GM18507 (cell line): ENCODE measurements at regions not wholly inside any gene's neighbourhood (a gene's known extent, or its start where the extent isn't known, plus 50 kb on each side); places are given as distances from the start of the nearest gene placed in this dataset.

Source experiments
- DNase-seq: peaks from one replicate; pipeline ENCODE4 v3.0.0; 2011; ENCODE audit warnings: low read depth; ENCODE audit not compliant: insufficient read length; ENCODE audit errors: extremely low spot score
- FAIRE-seq: peaks from 2 replicates; lab custom pipeline; 2011; peaks lifted over from hg19 to GRCh38; lab: Jason Lieb, UNC

GRCh38 chr6:3607171-3607570 lies 144.3 kb downstream of the PXDC1 start:
- FAIRE-seq (no peak), DNase-seq (no peak)

- FAIRE-seq (no peak), DNase-seq (no peak)
Measured at GRCh38 chr6:3603340-3604130, 146.7 kb upstream of the SLC22A23 start.

- FAIRE-seq, result no peak
- DNase-seq, result no peak
Measured at GRCh38 chr6:3601570-3601969, 144.7 kb upstream of the SLC22A23 start.

DNA sequence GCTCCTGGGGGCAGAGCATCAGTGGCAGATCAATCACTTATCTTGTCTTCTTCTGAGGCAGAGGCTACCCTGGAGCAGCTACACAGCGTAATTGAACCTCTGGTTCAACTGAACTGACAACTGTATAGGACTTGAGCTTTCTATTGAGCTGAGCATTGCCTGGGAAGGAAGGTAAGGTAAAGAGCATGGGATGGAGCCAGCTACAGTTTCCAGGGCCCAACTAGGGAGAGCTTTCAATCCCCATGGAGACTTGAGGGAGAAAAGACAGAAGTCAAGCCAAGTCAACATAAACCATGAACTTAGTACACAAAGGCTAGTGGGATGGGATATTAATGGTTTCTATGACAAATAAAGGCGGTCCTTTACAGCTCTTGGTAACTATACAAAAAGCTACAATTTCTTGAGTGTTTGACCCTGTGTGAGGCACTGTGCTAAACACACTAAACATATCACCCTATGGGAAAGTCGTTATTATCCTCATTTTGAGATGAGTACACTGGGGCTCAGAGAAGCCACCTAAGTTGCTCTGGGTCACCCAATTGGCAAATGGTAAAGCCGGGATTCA lies 140.7 kb upstream of the SLC22A23 start:
- FAIRE-seq, result no peak
- DNase-seq, result no peak

DNA sequence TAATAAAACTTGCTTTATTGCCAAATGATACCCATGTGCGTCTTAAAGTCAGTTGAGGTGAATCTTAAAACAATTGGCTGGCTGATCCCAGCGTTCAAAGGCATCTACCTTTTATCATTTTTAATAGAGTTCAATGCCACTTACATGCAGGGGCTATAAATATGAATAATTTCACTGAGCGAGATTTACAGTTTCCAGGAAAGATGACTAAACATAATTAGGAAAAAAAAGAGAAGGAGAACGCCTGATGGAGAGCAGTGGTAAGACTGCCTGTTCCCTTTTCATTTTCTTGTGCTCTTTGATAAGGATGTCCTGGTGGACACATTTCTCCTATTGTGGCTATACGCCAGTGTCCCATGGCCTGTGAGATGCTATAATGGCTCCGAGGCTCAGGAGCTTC lies 139.9 kb upstream of the SLC22A23 start:
- FAIRE-seq, result no peak
- no peak for DNase-seq

DNA sequence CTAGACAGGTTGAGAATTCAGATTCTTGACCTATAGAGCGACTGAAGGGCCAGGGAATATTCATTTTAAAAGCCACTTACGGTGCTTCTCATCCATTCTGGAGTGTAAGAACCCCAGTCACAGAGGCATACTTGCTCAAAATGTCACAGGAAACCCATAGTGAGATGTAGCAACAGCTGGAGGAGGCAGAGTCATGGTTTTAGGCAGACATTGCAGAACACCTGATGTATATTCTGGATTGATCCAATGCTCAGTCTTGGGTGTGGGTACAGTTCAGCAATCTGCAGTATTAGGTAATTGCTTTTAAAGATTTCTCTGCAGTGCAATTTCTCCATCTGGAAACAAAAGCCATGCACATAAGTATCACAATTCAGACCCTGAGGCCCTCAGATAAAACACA lies 137.4 kb upstream of the SLC22A23 start:
- FAIRE-seq (no peak), DNase-seq (no peak)

GRCh38 chr6:3593161-3593560 lies 136.3 kb upstream of the SLC22A23 start:
- FAIRE-seq (no peak), DNase-seq (no peak)

DNA sequence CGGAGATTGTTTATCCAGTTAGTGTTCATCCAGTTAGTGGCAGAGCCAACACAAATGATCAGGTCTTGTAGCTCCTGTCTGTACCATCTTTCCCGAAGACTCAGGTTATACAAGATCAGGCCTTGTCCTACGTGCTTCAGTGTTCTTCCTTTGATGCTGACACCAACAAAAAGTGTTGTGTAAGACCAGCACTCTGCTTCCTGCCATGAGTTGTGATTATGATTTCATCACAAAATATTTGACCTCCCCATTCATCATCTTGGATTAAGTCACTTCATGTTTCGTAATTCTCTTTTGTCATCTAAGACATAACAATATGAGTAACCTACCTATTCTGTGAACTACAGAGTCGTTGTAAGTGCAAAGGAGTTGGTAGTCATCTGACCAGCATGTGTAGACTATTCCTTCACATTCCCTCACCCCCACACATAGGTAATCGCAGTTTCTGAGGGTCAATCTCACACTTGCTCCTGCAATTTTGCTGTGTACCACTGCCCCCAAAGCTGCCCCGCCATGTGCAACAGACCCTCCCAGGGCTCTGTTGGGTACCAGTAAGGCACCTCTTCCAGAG lies 135.6 kb upstream of the SLC22A23 start:
- DNase-seq (no peak), FAIRE-seq (no peak)

GRCh38 chr6:3591970-3592369 lies 135.1 kb upstream of the SLC22A23 start:
- no peak for DNase-seq
- FAIRE-seq, result no peak

DNA sequence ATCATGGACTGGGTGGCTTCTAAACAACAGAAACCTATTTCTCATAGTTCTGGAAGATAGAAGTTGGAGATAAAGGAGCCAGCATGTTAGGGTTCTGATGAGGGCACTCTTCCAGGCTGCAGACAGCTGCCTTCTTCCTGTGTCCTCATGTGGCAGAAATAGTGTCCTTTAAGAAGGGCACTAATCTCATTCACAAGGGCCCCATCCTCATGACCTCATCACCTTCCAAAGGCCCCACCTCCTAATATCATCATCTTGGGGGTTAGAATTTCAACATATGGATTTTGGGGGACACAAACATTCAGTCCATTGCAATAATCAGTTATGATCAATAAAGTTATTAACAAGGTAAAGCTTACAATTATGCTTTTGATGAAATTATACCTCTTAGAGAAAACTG lies 130.8 kb upstream of the SLC22A23 start:
- no peak for DNase-seq
- FAIRE-seq, result no peak

- FAIRE-seq (no peak), DNase-seq (no peak)
Measured at GRCh38 chr6:3585320-3585935, 128.6 kb upstream of the SLC22A23 start.

DNA sequence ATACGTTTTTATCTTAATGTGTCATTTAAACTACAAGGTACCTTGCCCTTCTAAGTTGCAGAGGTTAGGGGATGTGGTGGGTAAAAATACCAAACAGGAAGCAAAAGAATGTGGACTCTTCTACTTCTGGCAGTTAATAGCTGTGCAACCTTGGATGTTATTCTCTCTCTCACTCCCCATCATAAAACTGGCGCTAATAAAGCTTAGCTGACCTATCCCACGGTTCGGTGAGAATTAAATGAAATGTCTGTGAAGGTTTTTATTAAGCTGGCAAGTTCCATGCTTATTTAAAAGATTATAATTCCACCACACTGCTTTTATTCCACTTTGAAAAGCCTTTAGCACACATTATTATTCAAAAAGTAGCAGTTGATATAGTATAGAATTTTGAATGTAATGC lies 127.8 kb upstream of the SLC22A23 start:
- DNase-seq (no peak), FAIRE-seq (no peak)

- DNase-seq (no peak), FAIRE-seq (no peak)
Measured at GRCh38 chr6:3581469-3581868, 124.6 kb upstream of the SLC22A23 start.

DNA sequence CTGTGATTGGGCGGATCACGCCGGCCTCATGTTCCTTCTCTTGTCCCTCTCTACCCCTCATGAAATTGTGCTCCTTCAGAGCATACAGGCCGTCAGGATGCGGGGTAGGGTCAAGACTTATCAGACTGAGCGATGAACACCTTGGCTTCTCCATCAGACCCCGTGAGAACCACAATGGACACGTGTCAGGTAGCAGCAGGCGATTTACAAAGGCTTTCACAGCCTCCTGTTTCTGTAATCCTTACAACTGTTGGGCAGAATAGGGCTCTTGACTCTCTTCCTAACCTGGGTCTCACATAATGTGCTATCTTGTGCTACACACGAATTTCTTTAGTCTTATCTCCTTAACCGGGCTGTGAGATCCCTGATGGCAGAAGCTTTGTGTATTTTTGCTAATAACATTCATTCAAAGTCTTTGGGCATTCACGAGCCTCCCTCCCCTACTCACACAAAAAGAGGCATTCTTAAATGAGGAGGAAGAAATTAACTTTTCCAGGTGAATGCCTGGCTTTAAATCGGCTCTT lies 122.9 kb upstream of the SLC22A23 start:
- no peak for FAIRE-seq

GRCh38 chr6:3578981-3579380 lies 122.1 kb upstream of the SLC22A23 start:
- FAIRE-seq, result no peak

More for the DNA sequence above, 122.9 kb upstream of the SLC22A23 start:
- no peak for DNase-seq

DNA sequence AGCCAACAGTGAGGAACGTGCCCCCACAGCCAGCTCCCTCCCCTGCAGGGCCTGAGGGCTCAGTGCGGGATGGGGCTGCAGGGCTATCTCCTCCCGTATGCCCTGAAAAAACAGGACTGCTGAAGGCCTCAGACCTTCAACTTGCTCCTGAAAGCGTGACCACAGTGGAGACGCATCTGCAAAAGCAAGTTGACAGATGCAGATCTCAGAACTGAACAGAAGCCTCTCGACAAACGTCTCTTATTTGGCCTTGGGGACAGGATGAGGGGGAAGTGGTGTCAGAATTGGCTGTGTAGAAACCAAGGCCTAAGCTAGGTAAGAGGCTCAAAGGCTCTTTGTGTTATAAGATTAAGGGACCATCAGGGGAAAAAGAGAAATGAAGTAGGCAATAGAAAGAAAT lies 120.7 kb upstream of the SLC22A23 start:
- DNase-seq (no peak), FAIRE-seq (no peak)

More at GRCh38 chr6:3578981-3579380, 122.1 kb upstream of the SLC22A23 start:
- no peak for DNase-seq

DNA sequence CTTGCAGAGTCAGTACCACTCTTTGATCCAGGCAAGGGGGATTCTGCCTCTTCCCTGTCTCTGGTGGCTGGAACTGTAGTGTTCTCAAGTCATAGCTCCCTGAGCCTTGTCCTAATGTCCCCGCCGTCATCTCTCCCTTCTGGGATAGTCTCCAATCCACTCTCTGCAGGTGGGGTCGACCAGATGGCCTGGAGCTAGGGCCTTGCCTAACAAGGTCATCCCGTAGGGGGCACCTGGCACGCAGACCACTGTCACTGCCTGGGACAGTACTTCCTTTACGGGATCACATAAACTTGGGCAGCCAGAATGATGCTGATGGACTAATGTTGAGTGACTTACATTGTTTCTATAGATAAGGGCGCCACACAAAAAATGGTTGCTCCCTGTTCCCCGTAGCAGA lies 118.9 kb upstream of the SLC22A23 start:
- DNase-seq (no peak), FAIRE-seq (no peak)

DNA sequence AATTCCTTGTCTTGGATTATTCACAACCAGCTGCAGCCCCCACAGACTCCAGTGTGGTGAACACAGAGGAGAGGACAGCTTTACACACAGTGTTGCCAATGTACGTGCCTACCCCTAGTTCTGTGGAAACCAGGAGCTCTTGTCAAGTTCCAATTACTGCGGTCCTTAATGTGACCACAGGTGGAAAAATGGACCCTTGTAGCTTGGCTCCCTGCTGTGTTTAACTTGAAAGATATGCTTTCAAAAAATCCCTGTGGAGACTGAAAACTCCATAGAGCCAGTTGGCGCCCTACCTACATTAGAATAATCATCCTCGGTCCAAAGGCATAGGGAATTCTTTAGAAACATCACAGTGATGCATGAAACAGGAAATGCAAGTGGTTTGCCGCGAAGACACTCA lies 118.3 kb upstream of the SLC22A23 start:
- no peak for FAIRE-seq
- DNase-seq, result no peak

DNA sequence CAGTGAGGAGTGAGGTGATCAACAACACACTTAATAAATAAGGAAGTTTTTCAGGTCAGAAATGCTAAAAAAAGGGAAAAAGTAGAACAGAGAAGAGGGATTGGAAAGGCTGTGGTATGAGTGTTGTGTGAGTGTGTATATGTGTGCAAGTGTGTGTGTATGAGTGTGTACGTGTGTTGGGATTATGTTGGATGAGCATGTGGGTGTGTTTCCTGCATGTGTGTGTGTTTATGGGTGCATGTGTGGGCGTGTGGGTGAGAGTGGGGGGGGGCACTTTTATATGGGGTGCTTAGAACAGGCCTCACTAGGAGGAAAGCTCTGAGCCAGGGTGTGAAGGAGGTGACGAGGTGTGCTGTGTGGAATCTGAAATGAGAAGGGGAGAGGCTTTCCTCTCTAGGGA lies 116.8 kb upstream of the SLC22A23 start:
- FAIRE-seq, result no peak
- no peak for DNase-seq

DNA sequence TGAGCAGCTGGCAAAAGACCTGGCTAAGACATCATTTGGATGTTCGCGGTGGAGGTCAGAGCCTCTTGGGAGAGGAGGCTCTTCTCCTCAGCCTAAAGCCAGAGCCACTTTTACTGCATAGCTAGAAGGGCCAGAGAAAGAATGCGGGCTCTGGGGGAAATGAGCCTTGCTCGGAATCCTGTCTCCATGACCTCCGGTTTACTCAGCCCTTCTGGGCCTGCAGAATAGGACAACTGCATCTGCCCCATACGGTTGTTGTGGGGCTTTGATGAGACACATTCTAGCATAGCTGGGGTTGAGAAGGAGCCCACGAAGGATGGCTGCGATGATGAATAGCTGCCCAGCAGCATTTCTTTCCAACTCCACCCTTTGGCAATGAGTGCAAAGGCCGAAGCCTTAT lies 115.0 kb upstream of the SLC22A23 start:
- FAIRE-seq (no peak), DNase-seq (no peak)
